GM21825 (cell line): ENCODE measurements at regions not wholly inside any gene's neighbourhood (a gene's known extent, or its start where the extent isn't known, plus 50 kb on each side); places are given as distances from the start of the nearest gene placed in this dataset.
"Not testable (repeated sequence)": the region's sequence is repeated elsewhere in the genome, so short reads cannot be mapped to it uniquely, and the experiment has no call there.

Source experiments
- ATAC-seq: cut with Tn5 transposase; IDR thresholded peaks from one replicate; pipeline ENCODE4 v1.9.1; 2021; ENCODE audit warnings: mild to moderate bottlenecking, moderate library complexity; ENCODE audit not compliant: unreplicated experiment

DNA sequence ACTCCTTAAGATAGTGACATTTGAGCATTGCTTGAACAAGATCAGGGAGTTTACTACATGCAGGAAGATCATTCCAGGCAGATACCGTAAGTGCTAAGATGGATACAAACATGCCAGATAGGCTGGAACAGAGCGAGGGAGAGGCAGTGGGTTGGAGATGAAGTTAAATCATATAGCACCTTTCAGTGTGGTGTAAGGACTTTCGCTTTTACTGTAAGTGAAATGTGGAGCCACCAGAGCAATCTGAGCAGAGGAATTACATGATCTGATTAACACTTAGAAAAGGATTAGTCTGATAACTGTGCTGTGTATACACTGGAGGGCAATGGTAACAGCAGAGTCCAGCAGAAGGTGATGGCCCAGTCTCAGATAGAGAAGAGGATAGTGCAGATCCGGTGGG lies 163.0 kb upstream of the SSTR1 start:
- no peak for ATAC-seq

DNA sequence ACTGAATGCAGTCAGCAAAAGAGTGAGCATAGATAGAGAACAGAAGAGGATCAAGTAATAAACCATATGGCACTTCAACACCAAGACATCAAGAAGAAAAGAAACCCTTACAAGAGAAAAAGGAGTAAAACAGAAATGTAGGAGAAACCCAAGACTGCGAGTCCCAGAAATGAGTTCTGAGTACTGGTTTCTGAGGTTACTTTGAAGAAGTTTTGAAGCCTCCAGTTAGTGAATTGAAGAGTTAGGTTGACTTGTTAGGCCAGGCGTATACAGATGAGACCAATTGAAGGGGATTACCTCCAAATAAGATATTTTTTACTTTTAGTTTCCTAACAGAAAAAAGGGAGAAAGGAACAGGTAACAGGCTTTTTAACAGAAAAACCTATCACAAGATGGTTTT lies 162.2 kb upstream of the SSTR1 start:
- no peak for ATAC-seq

DNA sequence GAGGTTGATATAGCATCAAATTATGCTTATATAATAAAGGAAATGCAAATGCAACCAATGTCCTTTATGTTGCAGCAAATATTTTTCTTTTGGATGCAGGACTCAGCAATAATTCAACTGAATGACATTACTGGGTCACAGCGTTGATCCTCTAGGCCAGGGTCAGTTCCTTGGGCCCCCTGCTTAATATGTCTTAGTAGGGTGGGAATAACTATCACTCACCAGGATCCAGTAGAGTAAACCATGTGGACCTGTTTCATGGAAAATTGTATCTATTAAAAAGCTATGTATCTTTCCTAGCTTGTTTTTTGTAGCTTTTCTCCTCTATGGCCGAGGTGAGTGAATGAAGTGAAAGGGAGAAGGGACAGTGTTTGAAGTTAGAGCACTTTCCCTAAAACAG lies 161.5 kb upstream of the SSTR1 start:
- ATAC-seq, result no peak

DNA sequence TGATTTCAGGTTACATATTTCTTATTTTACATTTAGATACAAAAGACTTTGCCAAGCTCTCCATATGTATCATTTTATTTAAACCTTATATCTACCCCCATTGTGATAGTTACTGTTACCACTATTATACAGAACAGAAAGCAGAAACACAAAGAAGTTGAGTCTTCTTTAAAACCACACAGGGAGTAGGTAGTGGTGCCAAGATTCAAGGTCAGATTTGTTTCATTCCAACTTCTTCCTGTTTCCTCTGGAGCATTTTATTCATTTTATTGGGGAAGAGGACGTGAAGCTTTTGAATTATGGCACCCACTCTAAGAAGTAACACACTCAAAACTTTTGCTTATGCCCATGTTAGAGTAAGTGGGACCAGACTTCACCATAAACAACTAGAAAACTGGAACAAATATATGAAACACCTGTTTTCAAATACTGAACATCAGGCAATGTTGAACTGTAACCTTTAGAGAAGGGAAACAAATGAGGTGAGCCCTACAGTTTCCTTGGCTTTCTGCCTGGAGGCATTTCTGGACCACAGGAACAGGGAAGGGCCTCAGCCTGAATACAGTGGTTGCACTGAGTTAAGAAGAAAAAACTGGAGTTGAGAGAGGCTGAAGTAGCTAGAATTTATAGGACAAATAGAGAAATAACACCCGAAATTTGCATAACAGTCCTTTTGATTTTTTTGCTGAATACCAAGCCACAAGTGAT lies 160.4 kb upstream of the SSTR1 start:
- no peak for ATAC-seq

DNA sequence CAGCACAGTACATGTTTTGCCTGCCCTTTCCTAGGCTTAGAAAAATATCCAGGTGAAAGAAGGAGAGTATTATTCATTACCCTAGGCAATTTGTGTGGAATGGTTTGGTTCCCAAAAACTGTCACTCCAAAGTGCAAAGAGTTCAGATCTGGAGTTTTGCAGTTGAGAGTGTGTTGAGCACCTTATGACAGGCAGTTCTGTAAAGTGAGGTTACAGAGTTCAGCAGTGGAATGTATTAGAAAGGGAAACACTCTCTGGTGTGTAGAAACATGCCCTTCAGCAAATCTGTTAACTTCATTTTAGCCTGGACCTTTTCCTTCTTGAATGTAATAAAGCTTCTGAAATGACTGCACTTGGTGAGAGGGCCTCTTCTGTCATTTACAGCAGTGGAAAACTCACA lies 154.0 kb upstream of the SSTR1 start:
- ATAC-seq, result no peak

DNA sequence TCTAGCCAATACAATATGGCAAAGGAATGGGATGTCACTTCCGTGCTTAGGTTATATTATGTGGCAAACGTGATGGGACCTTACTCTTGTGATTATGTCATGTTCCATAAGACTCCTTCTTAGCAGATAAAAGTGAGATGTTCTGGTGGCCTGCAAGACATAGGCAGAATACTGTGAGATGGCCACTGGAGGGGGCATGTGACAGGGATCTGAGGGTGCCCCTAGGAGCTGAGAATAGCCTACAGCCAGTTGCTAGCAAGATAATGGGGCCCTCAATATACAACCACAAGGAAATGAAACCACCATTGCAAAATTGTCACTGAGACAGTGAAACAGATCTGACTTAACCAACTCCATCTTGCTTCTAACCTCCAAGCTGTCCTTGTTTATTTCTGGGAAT lies 151.4 kb upstream of the SSTR1 start:
- no peak for ATAC-seq

DNA sequence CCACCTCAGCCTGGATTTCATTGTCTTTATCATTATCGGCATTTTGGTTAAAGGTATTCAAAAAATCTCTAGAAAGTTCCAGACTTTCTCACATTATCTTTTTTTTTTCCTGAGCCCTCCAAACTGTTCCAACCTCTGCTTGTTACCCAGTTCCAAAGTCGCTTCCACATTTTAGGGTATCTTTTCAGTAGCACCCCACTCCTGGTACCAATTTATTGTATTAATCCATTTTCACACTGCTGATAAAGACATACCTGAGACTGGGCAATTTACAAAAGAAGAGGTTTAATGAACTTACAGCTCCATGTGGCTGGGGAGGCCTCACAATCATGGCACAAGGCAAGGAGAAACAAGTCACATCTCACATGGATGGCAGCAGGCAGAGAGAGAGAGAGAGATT lies 145.5 kb upstream of the SSTR1 start:
- ATAC-seq, result not testable (repeated sequence)

DNA sequence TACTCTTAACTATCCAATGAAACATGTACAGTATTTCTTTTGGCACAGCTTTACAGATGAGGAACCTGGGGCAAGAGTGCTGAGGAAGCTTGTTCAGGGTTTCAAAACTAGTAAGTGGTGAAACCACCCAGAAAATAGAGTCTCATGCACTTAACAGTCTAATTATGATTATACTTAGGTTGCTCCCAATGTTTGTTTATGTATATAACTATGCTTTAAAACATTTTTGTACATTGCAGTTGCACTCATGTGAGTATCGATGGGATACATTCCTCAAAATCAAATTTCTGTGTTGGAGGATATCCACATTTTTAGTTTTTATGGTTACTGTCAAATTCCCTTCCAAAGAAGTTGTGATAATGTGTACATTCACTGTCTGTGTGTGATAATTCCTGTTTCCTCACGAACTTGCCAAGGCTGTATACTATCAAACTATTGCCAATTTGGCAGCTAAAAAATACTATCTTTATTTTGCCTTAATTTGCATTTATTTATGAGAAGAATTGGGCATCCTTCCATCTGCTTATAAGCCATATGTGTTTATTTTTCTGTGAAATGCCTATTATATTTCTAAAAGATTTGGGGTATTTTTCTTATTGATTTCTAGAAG lies 143.9 kb upstream of the SSTR1 start:
- ATAC-seq, result no peak

DNA sequence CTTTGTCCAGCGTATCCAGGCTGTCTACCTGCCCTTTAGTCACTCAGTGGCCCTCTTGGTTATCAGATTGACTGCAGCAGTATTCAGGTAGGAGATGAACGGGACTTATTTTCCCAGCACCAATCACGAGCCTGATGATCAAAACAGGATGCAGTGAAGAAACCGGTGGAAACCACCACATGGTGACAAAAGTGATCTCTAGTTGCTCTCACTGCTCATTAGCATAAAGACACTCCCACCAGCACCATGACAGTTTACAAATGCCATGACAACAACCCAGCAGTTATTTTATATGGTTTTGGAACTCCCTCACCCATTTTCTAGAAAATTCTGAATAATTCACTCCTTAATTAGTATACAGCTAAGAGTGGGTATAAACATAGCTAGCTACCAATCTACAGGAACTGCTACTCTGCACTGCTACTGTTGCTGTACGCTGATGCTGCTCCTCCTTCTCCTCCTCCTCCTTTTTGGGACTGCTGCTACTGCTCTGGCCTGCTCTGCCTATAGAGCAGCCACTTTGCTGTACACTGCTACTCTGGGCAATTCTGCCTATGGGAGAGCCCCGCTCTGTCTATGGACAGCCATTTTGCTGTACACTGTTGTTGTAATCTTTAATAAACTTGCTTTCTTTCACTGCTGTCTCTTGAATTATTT lies 142.5 kb upstream of the SSTR1 start:
- ATAC-seq, result no peak

DNA sequence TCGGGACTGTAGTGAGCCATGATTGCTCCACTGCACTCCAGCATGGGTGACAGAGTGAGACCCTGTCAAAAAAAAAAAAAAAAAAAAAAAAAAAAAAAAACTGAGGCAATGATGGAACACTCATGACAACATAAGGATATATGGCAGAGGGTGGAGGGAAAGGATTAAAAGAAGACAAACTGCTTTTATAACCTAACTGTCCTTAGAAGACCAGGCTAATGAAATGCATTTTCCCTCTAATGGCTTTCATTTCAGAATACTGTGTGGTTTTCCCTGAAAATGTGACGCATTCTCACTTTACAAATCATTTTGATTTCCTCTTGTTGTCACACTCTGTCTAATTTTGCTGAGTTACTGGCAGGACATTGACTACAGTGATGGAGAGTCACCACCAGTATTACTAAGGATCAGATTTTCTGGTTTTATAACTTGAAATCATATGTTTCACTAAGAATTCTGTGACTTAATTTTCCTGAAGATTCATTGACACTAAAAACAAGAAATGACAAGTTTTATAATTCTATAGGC lies 137.6 kb upstream of the SSTR1 start:
- ATAC-seq, result no peak

DNA sequence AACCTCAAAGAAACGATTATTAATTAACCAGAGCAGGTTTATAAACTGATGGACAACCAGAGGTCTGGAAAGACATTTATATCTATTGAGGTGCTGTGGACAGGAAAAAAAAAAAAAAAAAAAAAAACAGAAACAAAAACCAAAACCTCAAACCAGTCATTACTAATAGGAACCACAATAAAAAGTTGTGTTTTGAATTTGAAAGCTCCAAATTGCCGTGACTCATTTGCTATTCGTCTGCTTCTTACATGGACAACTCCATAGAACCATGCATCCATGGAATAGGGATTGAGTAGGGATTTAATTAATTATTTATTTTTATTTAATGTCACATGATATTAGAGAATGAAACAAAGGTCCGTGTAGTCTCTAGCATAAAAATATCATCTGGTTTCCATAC lies 134.1 kb upstream of the SSTR1 start:
- no peak for ATAC-seq

DNA sequence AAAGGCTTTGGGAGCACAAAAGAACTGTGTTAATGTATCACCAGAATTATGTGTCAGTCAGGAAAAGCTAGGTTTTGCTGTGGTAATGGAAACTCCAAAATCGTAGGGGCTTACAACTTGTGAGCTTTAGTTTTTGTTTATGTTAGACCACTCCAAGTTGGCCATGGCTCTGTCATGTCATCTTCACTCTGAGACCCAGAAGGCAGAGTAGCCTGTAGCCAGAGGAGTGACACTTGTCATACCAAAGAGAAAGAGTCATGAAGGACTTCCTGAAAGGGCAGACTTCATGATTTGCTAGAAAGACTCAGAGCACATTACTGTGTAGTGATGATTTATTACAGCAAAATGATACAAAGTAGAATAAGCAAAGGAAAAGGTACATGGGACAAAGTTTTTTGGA lies 133.6 kb upstream of the SSTR1 start:
- no peak for ATAC-seq

DNA sequence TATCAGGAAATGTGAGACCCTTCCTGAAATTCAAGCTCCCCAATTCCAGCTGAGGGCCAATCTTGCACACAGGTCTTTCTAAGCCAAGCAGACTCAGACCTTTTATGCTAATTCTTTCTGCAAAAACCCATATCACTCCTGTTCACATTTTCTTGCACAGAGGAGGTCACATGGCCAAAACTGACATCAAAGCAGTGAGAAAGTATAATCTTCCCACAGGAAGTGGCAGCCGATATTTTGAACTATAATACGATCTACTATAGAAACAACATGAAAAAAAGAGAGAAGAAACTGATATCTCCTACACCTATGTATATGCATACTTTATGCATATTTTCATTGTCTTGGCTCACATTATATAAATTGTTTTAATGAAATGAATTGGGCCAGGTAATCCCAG lies 132.9 kb upstream of the SSTR1 start:
- no peak for ATAC-seq

DNA sequence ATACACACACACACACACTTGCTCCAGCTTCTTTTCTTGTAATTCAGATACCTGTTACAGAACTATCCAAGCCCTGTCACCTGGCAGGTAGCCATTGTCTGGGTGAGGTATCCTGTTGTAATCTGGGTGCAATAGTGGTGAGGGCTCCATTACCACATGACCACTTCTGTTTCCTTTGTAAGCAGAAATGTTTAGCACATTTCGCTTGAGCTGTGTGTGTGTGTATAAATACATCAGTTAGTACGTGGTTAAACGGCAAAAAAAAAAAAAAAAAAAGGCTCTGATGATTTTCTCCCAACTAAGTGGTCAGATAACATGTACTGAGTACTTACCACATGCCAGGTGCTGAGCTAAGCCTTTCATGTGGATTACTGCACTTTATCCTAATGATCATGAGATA lies 129.3 kb upstream of the SSTR1 start:
- no peak for ATAC-seq

DNA sequence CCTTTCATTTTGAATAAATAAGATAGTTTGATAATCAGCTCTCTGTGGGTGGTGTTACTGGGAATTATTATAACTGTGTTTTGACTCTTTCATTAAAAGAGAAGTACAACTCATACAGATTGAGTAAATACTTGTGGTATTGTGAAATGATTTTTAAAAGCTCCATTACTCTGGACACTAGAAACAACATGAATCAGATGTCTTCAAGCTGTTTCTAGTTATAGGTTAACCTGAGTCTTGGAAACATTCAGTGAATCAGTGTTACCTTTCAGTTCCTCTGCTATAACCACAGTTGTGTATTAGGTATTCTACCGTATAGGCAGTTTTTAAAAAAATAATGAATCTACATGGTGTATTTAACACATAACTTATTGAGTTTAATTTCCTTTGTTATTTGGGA lies 128.4 kb upstream of the SSTR1 start:
- ATAC-seq, result peak; percentile 85

DNA sequence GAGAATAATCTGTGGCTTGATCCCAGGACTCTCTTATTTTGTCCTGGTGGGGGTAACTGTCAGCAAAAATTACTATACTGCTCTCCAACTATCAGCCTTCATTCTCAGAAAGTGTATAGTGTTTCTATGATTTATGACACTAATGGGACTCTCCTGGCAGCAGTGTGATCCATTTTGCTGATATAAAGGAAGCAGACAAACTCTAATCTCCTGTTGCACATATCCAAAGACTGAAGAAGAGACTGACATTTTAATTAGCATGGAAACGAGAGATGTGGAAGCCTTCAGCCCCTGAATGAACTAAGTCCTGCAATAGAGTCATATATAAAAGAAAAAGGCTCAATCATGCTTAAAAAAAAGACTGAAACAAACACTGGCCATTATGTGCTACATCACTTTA lies 127.8 kb upstream of the SSTR1 start:
- no peak for ATAC-seq

DNA sequence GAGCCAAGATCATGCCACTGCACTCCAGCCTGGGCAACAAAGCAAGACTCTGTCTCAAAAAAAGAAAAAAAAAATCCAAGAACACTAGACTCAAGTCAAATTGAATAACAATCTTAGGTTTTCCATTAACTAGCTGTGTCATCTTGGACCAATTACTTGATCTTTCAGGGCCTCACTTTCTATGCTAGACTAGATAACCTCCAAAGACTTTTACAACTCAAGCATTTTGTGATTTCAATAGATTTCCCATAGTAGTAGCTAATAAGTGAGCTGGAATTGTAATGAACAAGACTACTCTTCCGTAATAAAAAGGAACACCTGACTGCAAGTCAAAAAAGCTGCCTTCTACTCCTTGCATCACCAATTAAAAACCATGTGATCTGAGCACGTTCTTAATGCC lies 127.0 kb upstream of the SSTR1 start:
- ATAC-seq, result no peak

DNA sequence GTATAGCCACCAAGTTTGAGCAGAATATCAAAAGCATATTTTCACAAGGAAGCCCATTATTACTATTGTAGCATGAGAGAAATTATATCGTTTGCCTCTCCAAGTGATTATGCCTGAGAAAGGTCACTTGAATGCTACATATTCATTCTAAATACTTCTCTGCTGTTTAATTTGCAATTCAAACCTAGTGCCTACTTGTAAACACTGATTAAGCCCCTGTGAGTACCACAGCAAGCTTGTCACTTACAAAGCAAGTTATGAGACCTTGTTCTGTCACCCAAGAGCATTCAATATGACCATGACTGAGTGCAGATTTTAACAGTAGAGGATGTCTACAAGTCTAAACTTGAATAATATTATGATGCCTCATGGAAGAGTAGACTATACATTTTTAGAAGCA lies 124.7 kb upstream of the SSTR1 start:
- no peak for ATAC-seq

DNA sequence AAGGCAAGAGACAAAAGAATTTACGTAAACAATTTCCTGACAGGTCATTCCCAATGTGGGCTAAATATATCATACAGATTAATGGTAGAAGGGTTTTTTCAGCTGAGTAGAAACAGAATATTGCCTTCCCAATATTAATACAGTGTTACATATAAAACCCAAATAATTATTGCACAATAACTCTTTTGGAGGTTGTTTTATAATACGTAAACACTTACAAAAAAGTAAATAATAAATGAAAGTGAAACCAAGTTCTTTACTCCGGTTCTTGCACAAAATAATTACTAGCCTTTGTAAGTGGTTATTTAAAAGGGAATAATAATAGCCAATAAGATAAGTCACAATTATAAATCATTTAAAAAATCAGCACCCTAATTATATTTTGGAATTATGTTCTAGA lies 118.6 kb upstream of the SSTR1 start:
- no peak for ATAC-seq

DNA sequence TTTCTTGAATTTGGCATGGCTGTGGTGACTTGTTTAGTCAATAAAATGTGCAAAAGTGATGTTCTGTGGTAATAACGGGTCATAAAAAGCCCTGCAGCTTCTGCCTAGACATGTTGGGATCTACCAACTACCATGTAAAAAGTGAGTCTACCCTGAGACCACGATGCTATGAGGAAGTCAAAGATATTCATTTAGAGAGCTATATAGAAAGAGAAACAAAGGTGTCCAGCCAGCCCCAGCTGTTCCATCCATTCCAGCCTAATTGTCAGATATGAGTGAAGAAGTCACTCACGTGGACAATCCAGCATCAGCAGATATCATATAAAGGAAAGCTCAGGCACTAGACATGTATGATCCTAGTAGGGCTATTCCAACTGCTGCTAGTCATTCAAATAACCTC lies 117.2 kb upstream of the SSTR1 start:
- ATAC-seq, result no peak

DNA sequence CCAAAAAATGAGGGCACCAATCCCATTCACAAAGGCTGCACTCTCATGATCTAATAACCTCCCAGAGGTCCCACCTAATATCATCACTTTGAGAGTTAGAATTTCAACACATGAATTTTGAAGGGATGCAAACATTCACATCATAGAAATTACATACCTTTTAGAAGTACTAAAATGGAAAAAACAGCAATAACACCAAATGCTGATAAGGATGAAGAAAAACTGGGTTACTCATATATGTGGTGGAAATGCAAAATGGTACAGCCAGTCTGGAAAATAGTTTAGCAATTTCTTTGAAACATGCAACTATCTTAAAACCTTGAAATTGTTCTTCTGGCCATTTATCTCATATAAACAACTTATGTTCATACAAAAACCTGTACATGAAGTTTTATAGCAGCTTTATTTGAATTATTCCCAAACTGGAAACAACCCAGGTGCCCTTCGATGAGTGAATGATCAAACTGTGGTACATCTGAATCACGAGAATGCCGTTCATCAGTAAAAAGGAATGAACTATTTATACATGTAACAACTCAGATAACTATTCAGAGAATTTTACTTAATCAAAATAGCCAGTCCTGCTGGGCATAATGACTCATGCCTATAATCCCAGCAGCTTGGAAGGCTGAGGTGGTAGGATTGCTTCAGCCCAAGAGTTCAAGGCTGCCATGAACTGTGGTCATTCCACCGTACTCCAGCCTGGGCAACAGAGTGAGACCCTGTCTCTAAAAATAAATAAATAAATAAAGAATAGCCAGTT lies 109.4 kb upstream of the SSTR1 start:
- no peak for ATAC-seq

DNA sequence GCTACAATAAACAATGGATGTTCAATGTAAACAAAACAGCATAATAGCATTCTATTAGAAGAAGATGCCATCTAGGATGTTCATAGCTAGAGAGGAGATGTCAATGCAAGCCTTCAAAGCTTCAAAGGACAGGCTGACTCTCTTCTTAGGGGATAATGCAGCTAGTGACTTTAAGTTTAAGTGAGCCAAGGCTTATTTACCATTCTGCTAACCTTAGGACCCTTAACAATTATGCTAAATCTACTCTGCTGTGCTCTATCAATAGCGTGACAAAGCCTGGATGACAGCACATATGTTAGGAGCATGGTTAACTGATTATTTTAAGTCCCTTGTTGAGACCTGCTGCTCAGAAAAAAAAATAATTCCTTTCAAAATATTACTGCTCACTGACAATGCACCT lies 106.0 kb upstream of the SSTR1 start:
- ATAC-seq, result no peak
